GM12875 (cell line): ENCODE measurements at regions not wholly inside any gene's neighbourhood (a gene's known extent, or its start where the extent isn't known, plus 50 kb on each side); places are given as distances from the start of the nearest gene placed in this dataset.
A peak's percentile ranks its signal among the peaks of the same experiment; 100 is the strongest.

Experiments used
- H3K4me3 ChIP-seq: one replicate; pipeline ENCODE4 v1.5.1; 2011; ENCODE audit warnings: low read depth, low read length, control low read depth
- CTCF ChIP-seq: IDR thresholded peaks from 2 replicates; pipeline ENCODE4 v1.5.1; 2011; ENCODE audit warnings: low read depth, mild to moderate bottlenecking, control low read depth, inconsistent platforms, low read length, moderate library complexity, borderline replicate concordance; ENCODE audit not compliant: insufficient read depth

GRCh38 chr4:137129441-137129840 is 402.9 kb downstream of the PCDH18 start:
- H3K4me3 ChIP-seq: no peak overlapping the region
- no peak for TF ChIP-seq CTCF

GRCh38 chr4:137125011-137125410 is 407.3 kb downstream of the PCDH18 start:
- no peak for TF ChIP-seq CTCF
- H3K4me3 ChIP-seq: no peak overlapping the region

- TF ChIP-seq CTCF: peak; percentile 34; the same call in 1 of the 2 replicates
- H3K4me3 ChIP-seq: no peak overlapping the region
Measured at GRCh38 chr4:137124278-137124932, 407.9 kb downstream of the PCDH18 start.

- no peak for TF ChIP-seq CTCF
- H3K4me3 ChIP-seq: no peak overlapping the region
Measured at GRCh38 chr4:137122876-137123275, 409.4 kb downstream of the PCDH18 start.

- TF ChIP-seq CTCF: no peak
- no peak overlapping the region for H3K4me3 ChIP-seq
Measured at GRCh38 chr4:137116144-137116543, 416.1 kb downstream of the PCDH18 start.

GRCh38 chr4:137106733-137107132 is 425.6 kb downstream of the PCDH18 start:
- no peak overlapping the region for H3K4me3 ChIP-seq
- TF ChIP-seq CTCF: no peak

GRCh38 chr4:137106287-137106686 is 426.0 kb downstream of the PCDH18 start:
- no peak for TF ChIP-seq CTCF
- no peak overlapping the region for H3K4me3 ChIP-seq
